Endothelial cell of umbilical vein (primary cell): ENCODE measurements at regions not wholly inside any gene's neighbourhood (a gene's known extent, or its start where the extent isn't known, plus 50 kb on each side); places are given as distances from the start of the nearest gene placed in this dataset.

Experiments used
- BruUV-seq: library from RNA; stranded (reverse); fragments of 400-500 nt; replicated peaks from 2 replicates; lab custom pipeline; 2021; lab: Mats Ljungman, UMichigan
- CTCF ChIA-PET: fragments of 300-600, 350-600 bp; sonication (Branson Sonifier 250); formaldehyde crosslinking; loops from one replicate; lab custom pipeline; 2021; ENCODE audit warnings: antibody characterized with exemption, inconsistent platforms; lab: Charles Lee
- POLR2A ChIA-PET: fragments of 300-600, 350-600 bp; sonication (Branson Sonifier 250); formaldehyde crosslinking; loops from one replicate; lab custom pipeline; 2021; ENCODE audit warnings: antibody characterized with exemption, inconsistent platforms; lab: Charles Lee
- DNase-seq: peaks from one replicate; pipeline ENCODE4 v3.0.0-alpha.2; 2011; ENCODE audit warnings: low read depth, low spot score
- FAIRE-seq: peaks from 2 replicates; lab custom pipeline; 2011; peaks lifted over from hg19 to GRCh38; lab: Jason Lieb, UNC
- H2AFZ ChIP-seq: 2 replicates; pipeline ENCODE4 v1.6.0; 2012; ENCODE audit warnings: low read depth, low read length, control low read depth, inconsistent platforms
- H3K27ac ChIP-seq: 2 replicates; pipeline ENCODE4 v1.5.1; 2011; ENCODE audit warnings: low read depth, mild to moderate bottlenecking, control low read depth, low read length, moderate library complexity; ENCODE audit not compliant: insufficient read depth
- H3K27me3 ChIP-seq, 2 experiments: 2 replicates each; pipeline versions ENCODE4 v1.6.0 to v1.6.1; 2011; ENCODE audit warnings: low read length in 2 of 2, mixed read lengths in 1 of 2; ENCODE audit not compliant: control insufficient read depth in 2 of 2, insufficient read depth in 2 of 2
- H3K36me3 ChIP-seq, 2 experiments: 2 replicates in 1 of 2; 3 replicates in 1 of 2; pipeline ENCODE4 v1.5.1; 2011; ENCODE audit warnings: low read length in 2 of 2, mild to moderate bottlenecking in 1 of 2, moderate library complexity in 1 of 2; ENCODE audit not compliant: control insufficient read depth in 2 of 2, insufficient read depth in 2 of 2; ENCODE audit errors: extremely low read depth in 1 of 2
- H3K4me1 ChIP-seq: 3 replicates; pipeline ENCODE4 v1.5.1; 2011; ENCODE audit warnings: mild to moderate bottlenecking, low read length; ENCODE audit not compliant: control insufficient read depth, insufficient read depth; ENCODE audit errors: extremely low read depth
- H3K4me2 ChIP-seq: 2 replicates; pipeline ENCODE4 v1.6.1; 2011; ENCODE audit warnings: low read length, control low read depth, mixed read lengths; ENCODE audit not compliant: insufficient read depth
- H3K4me3 ChIP-seq, 3 experiments: fragments of 200-600 bp in 1 of 3; sonication (generic), shearing (Covaris generic) in 1 of 3; replicated peaks in 1 of 3; 2 replicates each; pipeline ENCODE4 v1.5.1; 2011 to 2016; ENCODE audit warnings: control low read depth in 3 of 3, low read length in 3 of 3, mild to moderate bottlenecking in 2 of 3, inconsistent platforms in 1 of 3, low read depth in 1 of 3, moderate library complexity in 1 of 3; ENCODE audit not compliant: insufficient read depth in 1 of 3
- H3K79me2 ChIP-seq: 2 replicates; pipeline ENCODE4 v1.6.0; 2012; ENCODE audit warnings: low read length, inconsistent platforms; ENCODE audit not compliant: control insufficient read depth, insufficient read depth
- H3K9ac ChIP-seq: replicated peaks from 2 replicates; pipeline ENCODE3; 2011; ENCODE audit warnings: low read length, control low read depth; ENCODE audit not compliant: insufficient read depth; ENCODE audit errors: extremely low read depth
- H3K9me1 ChIP-seq: replicated peaks from 3 replicates; pipeline ENCODE4 v1.6.0; 2011; ENCODE audit warnings: mild to moderate bottlenecking, low read length; ENCODE audit not compliant: control insufficient read depth, insufficient read depth; ENCODE audit errors: extremely low read depth
- H3K9me3 ChIP-seq: replicated peaks from 2 replicates; pipeline ENCODE4 v1.5.1; 2012; ENCODE audit warnings: low read length, inconsistent platforms; ENCODE audit not compliant: control insufficient read depth, insufficient read depth
- H4K20me1 ChIP-seq: replicated peaks from 2 replicates; pipeline ENCODE3; 2011; ENCODE audit warnings: mild to moderate bottlenecking, low read length; ENCODE audit not compliant: control insufficient read depth, insufficient read depth; ENCODE audit errors: extremely low read depth
- EZH2 ChIP-seq: IDR thresholded peaks from 2 replicates; pipeline ENCODE4 v1.6.1; 2012; ENCODE audit warnings: borderline replicate concordance, low read depth, mild to moderate bottlenecking, moderate library complexity, low read length, inconsistent platforms; ENCODE audit not compliant: severe bottlenecking
- FOS ChIP-seq: IDR thresholded peaks from 2 replicates; pipeline ENCODE4 v1.6.1; 2011; ENCODE audit warnings: mild to moderate bottlenecking, low read length, moderate library complexity, borderline replicate concordance; ENCODE audit not compliant: insufficient read depth
- GATA2 ChIP-seq: IDR thresholded peaks from 2 replicates; pipeline ENCODE4 v1.7.0; 2011; ENCODE audit warnings: low read depth, mild to moderate bottlenecking, moderate library complexity, mixed read lengths, low read length; ENCODE audit not compliant: insufficient read length, insufficient read depth
- JUN ChIP-seq: IDR thresholded peaks from 2 replicates; pipeline ENCODE4 v1.6.1; 2011; ENCODE audit warnings: borderline replicate concordance, low read depth; ENCODE audit not compliant: insufficient read length, insufficient read depth
- MAX ChIP-seq: IDR thresholded peaks from 2 replicates; pipeline ENCODE4 v1.6.1; 2011; ENCODE audit not compliant: insufficient read depth, insufficient read length
- MYC ChIP-seq: IDR thresholded peaks from one replicate; pipeline ENCODE4 v1.6.1; 2011; ENCODE audit warnings: mild to moderate bottlenecking, low read depth, low read length
- POLR2A ChIP-seq: IDR thresholded peaks from 2 replicates; pipeline ENCODE4 v1.6.1; 2012; ENCODE audit warnings: low read depth, mild to moderate bottlenecking, control low read depth, low read length
- POLR2AphosphoS5 ChIP-seq: IDR thresholded peaks from 2 replicates; pipeline ENCODE4 v1.6.1; 2012; ENCODE audit warnings: low read depth, mild to moderate bottlenecking, control low read depth, low read length, moderate library complexity; ENCODE audit not compliant: insufficient read depth
- dilution Hi-C: fragments of 300-500 bp; cut with MboI; formaldehyde crosslinking; loops from one replicate; pipeline ENCODE4 v1.15.0; 2019; ENCODE audit warnings: low sequenced_read_pairs; ENCODE audit not compliant: extremely low pct_ligation_motif_present
- intact Hi-C: fragments of 100-400 bp; cut with micrococcal nuclease; formaldehyde crosslinking; loops from one replicate; pipeline ENCODE4 v1.10.0; 2022
- TF ChIP-seq, protein P1 (sequence below), 2 donors: IDR thresholded peaks; 1 replicate in 1 of 2; 2 replicates in 1 of 2; pipeline ENCODE4 v1.5.1; 2011; ENCODE audit warnings: low read length in 2 of 2, mild to moderate bottlenecking in 2 of 2, moderate library complexity in 2 of 2, control low read depth in 1 of 2, inconsistent platforms in 1 of 2, low read depth in 1 of 2; ENCODE audit not compliant: insufficient read depth in 1 of 2; ENCODE audit errors: extremely low read depth in 1 of 2

DNA sequence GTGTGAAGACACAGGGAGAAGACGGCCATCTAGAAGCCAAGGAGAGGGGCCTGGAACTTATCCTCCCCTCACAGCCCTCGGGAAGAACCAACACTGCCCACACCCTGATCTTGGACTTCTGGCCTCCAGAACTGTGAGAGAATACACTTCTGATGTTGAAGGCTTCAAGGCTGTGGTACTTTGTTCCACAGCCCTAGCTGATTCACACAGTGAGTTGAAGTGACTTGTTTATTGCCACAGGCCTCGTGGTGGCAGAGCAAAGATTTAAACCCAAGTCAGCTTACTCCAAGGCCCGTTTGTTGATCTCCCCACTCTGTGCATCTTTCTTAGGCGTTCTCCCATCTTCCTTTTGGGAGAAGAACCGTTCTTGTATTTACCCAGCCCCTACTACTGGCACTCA is 72.8 kb downstream of the CYTL1 start:
- no peaks in the 10 kb centered on the region for H3K79me2 ChIP-seq
- H3K9me1 ChIP-seq = no peaks in the 10 kb centered on the region
- intact Hi-C loops (no loop called here), dilution Hi-C loops (no loop called here)
- no peaks in the 10 kb centered on the region for H3K9me3 ChIP-seq
- H3K36me3 ChIP-seq = no peaks in the 10 kb centered on the region
- POLR2A ChIA-PET = no interaction called here
- H2AFZ ChIP-seq = no peak overlapping the region
- CTCF ChIA-PET = no interaction called here
- no TSS peak for BruUV-seq
- H4K20me1 ChIP-seq = no peaks in the 10 kb centered on the region
- TF ChIP-seq MYC = no peak
- no peak for TF ChIP-seq GATA2
- no peak for TF ChIP-seq POLR2A
- TF ChIP-seq, protein P1, sequence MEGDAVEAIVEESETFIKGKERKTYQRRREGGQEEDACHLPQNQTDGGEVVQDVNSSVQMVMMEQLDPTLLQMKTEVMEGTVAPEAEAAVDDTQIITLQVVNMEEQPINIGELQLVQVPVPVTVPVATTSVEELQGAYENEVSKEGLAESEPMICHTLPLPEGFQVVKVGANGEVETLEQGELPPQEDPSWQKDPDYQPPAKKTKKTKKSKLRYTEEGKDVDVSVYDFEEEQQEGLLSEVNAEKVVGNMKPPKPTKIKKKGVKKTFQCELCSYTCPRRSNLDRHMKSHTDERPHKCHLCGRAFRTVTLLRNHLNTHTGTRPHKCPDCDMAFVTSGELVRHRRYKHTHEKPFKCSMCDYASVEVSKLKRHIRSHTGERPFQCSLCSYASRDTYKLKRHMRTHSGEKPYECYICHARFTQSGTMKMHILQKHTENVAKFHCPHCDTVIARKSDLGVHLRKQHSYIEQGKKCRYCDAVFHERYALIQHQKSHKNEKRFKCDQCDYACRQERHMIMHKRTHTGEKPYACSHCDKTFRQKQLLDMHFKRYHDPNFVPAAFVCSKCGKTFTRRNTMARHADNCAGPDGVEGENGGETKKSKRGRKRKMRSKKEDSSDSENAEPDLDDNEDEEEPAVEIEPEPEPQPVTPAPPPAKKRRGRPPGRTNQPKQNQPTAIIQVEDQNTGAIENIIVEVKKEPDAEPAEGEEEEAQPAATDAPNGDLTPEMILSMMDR (IDR thresholded peaks at IDR 0.05; ENCODE audit: extremely low read depth in 1 of 2, insufficient read depth in 1 of 2, low read depth in 1 of 2, low read length in 2 of 2) = no peak
- TF ChIP-seq POLR2AphosphoS5 = no peak
- TF ChIP-seq EZH2 = no peak
- TF ChIP-seq FOS = no peak
- TF ChIP-seq MAX = no peak
- no peak for TF ChIP-seq JUN
- no peak overlapping the region for H3K9ac ChIP-seq
- no peak overlapping the region for H3K4me2 ChIP-seq
- no peak for FAIRE-seq
- DNase-seq = no peak
- no peak overlapping the region for H3K27ac ChIP-seq
- no peaks in the 10 kb centered on the region for H3K4me1 ChIP-seq
- H3K27me3 ChIP-seq = no peaks in the 10 kb centered on the region
- no peak overlapping the region for H3K4me3 ChIP-seq
